Lung microvascular endothelial cell (primary cell): ENCODE measurements at regions not wholly inside any gene's neighbourhood (a gene's known extent, or its start where the extent isn't known, plus 50 kb on each side); places are given as distances from the start of the nearest gene placed in this dataset.

Experiments
- DNase-seq, 2 donors: peaks; one replicate each; pipeline versions ENCODE4 v3.0.0 to v3.0.0-alpha.2; 2010; ENCODE audit warnings: low read depth in 2 of 2

DNA sequence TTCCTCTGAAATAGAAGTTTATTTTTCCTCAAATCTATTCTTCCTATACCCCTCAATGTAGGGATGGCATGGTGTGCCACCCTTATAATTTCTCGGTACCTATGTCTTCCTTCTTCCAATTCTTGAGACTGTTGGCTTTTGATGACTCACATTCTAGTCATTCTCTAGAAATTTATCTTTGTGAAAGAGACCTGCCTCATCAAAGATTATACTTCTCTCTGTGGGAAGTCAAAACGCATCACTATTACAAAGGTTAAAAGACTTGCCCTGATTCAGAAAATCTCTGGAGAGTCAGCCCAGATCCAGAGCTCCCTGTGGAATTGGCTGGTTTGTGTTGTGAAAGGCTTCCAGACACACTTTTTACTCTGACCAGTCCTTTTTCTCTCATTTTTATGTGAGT is 65.9 kb upstream of the FSTL5 start:
- DNase-seq = no peak

GRCh38 chr4:162221148-162221547 is 57.3 kb upstream of the FSTL5 start:
- DNase-seq = no peak
